ENCODE measurements at regions not wholly inside any gene's neighbourhood (a gene's known extent, or its start where the extent isn't known, plus 50 kb on each side); places are given as distances from the start of the nearest gene placed in this dataset.

DNA sequence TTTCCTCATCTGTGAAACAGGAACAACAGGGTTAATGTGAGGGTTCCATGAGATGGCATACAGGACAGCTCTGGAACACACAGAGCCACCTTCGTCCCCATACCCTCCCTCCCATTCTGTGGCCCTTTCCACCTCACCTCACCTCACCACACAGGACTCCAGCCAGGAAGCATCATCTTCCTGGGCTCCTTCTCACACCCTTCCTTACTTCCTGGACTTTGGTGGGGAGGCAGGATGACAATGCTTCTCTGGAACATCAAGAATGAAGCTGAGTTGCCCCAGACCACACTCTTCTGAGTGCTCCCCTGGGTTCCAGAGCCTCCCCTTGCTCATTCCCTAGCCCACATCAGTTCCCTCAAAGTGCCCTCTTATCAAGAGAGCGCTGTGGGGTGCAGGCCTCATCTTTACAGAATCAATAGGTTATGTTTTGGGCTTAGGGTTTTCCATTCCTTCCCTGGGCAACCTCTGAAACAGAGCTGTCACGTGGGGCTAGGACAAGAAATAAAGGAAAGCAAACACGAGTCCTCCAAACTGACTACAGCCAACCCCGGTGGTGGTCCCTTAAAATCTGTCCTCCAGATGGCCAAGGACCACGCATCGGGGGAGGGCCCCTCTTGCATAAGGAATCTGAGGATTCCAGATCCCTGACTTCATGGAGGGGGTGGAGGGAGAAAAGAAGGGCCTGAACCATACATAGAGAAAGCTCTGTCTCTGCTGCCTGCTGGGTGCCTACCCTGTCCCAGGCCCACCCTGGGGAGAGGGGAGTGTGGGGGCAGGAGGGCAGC lies 74.4 kb upstream of the ATP6AP2 start:
- TF ChIP-seq, protein P1, sequence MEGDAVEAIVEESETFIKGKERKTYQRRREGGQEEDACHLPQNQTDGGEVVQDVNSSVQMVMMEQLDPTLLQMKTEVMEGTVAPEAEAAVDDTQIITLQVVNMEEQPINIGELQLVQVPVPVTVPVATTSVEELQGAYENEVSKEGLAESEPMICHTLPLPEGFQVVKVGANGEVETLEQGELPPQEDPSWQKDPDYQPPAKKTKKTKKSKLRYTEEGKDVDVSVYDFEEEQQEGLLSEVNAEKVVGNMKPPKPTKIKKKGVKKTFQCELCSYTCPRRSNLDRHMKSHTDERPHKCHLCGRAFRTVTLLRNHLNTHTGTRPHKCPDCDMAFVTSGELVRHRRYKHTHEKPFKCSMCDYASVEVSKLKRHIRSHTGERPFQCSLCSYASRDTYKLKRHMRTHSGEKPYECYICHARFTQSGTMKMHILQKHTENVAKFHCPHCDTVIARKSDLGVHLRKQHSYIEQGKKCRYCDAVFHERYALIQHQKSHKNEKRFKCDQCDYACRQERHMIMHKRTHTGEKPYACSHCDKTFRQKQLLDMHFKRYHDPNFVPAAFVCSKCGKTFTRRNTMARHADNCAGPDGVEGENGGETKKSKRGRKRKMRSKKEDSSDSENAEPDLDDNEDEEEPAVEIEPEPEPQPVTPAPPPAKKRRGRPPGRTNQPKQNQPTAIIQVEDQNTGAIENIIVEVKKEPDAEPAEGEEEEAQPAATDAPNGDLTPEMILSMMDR (IDR thresholded peaks at IDR 0.05): no peak
- TF ChIP-seq POLR2A (IDR thresholded peaks at IDR 0.05): no peak

Measured in adrenal gland (tissue), 5 donors.